Body of pancreas (tissue), 4 donors: ENCODE measurements at regions not wholly inside any gene's neighbourhood (a gene's known extent, or its start where the extent isn't known, plus 50 kb on each side); places are given as distances from the start of the nearest gene placed in this dataset.

Experiments
- ATAC-seq: fragments of 150-250 bp; one replicate; pipeline ENCODE4 v1.9.1; 2016
- DNase-seq, 4 donors: peaks; one replicate each; pipeline ENCODE4 v3.0.0-alpha.2; 2019
- H3K27ac ChIP-seq, 4 donors: fragments of 200-600 bp; sonication (generic); 1 replicate in 3 of 4; 2 replicates in 1 of 4; pipeline versions ENCODE4 v1.5.1 to v1.6.1; 2016 to 2019; ENCODE audit warnings: mild to moderate bottlenecking in 1 of 4, mixed read lengths in 1 of 4, moderate library complexity in 1 of 4
- H3K27me3 ChIP-seq, 2 donors: fragments of 200-600 bp; sonication (generic); one replicate each; pipeline ENCODE4 v1.6.0; 2016; ENCODE audit warnings: mild to moderate bottlenecking in 1 of 2
- H3K36me3 ChIP-seq, 2 donors: fragments of 200-600 bp; sonication (generic); replicated peaks in 1 of 2; 2 replicates each; pipeline ENCODE4 v1.5.1; 2016; ENCODE audit warnings: low read depth in 2 of 2; ENCODE audit not compliant: insufficient read depth in 1 of 2
- H3K4me1 ChIP-seq: fragments of 200-600 bp; sonication (generic); one replicate; pipeline ENCODE4 v1.6.0; 2016
- H3K4me3 ChIP-seq, 2 donors: fragments of 200-600 bp; sonication (generic); 1 replicate in 1 of 2; 2 replicates in 1 of 2; pipeline ENCODE4 v1.5.1; 2016 to 2019
- H3K9me3 ChIP-seq, 3 donors: fragments of 200-600 bp; sonication (generic); 1 replicate in 2 of 3; 2 replicates in 1 of 3; pipeline ENCODE4 v1.5.1; 2016
- CTCF ChIP-seq, 7 experiments: fragments of 450-650 bp in 4 of 7; fragments of 200-600 bp in 3 of 7; sonication (generic) in 3 of 7; IDR thresholded peaks; one replicate each; pipeline ENCODE4 v1.5.1; 2016 to 2019; ENCODE audit warnings: antibody characterized with exemption in 7 of 7
- POLR2A ChIP-seq, 3 donors: fragments of 450-650 bp; IDR thresholded peaks; one replicate each; pipeline ENCODE4 v1.6.1; 2016; ENCODE audit warnings: antibody characterized with exemption in 3 of 3, mild to moderate bottlenecking in 2 of 3
- WGBS, 2 donors: methylation state at CpG; one replicate each; pipeline ENCODE4 v1.1.5; 2017; 5-methylcytosine and 5-hydroxymethylcytosine counted together
- intact Hi-C: fragments of 100-400 bp; cut with DNase I; formaldehyde crosslinking; loops from one replicate; pipeline ENCODE4 v1.15.1; 2023

- no peaks in the 10 kb centered on the region for H3K9me3 ChIP-seq
- no peaks in the 10 kb centered on the region for H3K27me3 ChIP-seq
- ATAC-seq = no peak
- no peak for DNase-seq
- intact Hi-C loops = no loop called here
- no peaks in the 10 kb centered on the region for H3K36me3 ChIP-seq
- no peak overlapping the region for H3K4me3 ChIP-seq
- no peak overlapping the region for H3K27ac ChIP-seq
- WGBS, 2 donors = 58 to 62% methylated on average over 10 of the region's 10 CpGs
- TF ChIP-seq POLR2A (IDR thresholded peaks at IDR 0.05) = no peak
- no peak for TF ChIP-seq CTCF (IDR thresholded peaks at IDR 0.05)
- peaks cover 5% of the 10 kb centered on the region for H3K4me1 ChIP-seq
Observed at GRCh38 chr16:26993511-26993910, 73.2 kb upstream of the C16orf82 start.

GRCh38 chr16:26993963-26994362 lies 72.8 kb upstream of the C16orf82 start:
- no peaks in the 10 kb centered on the region for H3K9me3 ChIP-seq
- no peaks in the 10 kb centered on the region for H3K36me3 ChIP-seq
- ATAC-seq (no peak), DNase-seq (peak in 1 of 4 donors; percentile 19)
- intact Hi-C loops = no loop called here
- no peak overlapping the region for H3K27ac ChIP-seq
- TF ChIP-seq POLR2A (IDR thresholded peaks at IDR 0.05) (no peak), CTCF (IDR thresholded peaks at IDR 0.05) (no peak)
- WGBS, 2 donors = 45 to 47% methylated on average over 5 of the region's 5 CpGs
- no peaks in the 10 kb centered on the region for H3K27me3 ChIP-seq
- no peak overlapping the region for H3K4me3 ChIP-seq
- H3K4me1 ChIP-seq = peaks cover 5% of the 10 kb centered on the region

GRCh38 chr16:26995522-26995921 lies 71.2 kb upstream of the C16orf82 start:
- H3K27me3 ChIP-seq = no peaks in the 10 kb centered on the region
- no peaks in the 10 kb centered on the region for H3K9me3 ChIP-seq
- no peak overlapping the region for H3K27ac ChIP-seq
- intact Hi-C loops = no loop called here
- ATAC-seq = no peak
- no peaks in the 10 kb centered on the region for H3K36me3 ChIP-seq
- TF ChIP-seq CTCF (IDR thresholded peaks at IDR 0.05) = no peak
- TF ChIP-seq POLR2A (IDR thresholded peaks at IDR 0.05) = no peak
- 56 to 71% methylated on average over 4 of the region's 4 CpGs for whole genome bisulfite sequencing, 2 donors
- no peak overlapping the region for H3K4me3 ChIP-seq
- no peak for DNase-seq
- peaks cover 5% of the 10 kb centered on the region for H3K4me1 ChIP-seq

DNA sequence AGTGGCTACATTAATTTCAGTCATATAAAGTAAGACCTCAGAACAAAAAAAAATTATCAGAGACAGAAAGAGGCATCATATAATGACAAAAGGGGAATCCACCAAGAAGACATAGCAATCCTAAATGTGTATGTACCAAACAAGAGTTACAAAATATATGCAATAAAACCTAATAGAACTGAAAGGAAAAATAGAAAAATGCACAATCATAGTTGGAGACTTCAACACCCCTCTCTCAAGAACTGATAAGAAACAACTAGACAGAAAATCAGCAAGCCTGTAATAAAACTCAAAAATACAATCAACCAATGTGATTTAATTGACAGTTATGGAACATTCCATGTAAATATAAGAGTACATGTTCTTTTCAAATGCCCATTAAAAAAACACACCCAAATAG lies 61.3 kb upstream of the C16orf82 start:
- H3K27me3 ChIP-seq = peaks cover 0 to 4% of the 10 kb centered on the region in 2 donors
- no peaks in the 10 kb centered on the region for H3K36me3 ChIP-seq
- ATAC-seq (no peak), DNase-seq (no peak)
- intact Hi-C loops = no loop called here
- no peak overlapping the region for H3K27ac ChIP-seq
- H3K9me3 ChIP-seq = peaks cover 0 to 9% (median 0%) of the 10 kb centered on the region in 3 donors
- H3K4me3 ChIP-seq = no peak overlapping the region
- no peaks in the 10 kb centered on the region for H3K4me1 ChIP-seq
- TF ChIP-seq CTCF (IDR thresholded peaks at IDR 0.05) = no peak
- TF ChIP-seq POLR2A (IDR thresholded peaks at IDR 0.05) = no peak
